H1 (cell line): ENCODE measurements at regions not wholly inside any gene's neighbourhood (a gene's known extent, or its start where the extent isn't known, plus 50 kb on each side); places are given as distances from the start of the nearest gene placed in this dataset.
A peak's percentile ranks its signal among the peaks of the same experiment; 100 is the strongest.

Experiments used
- CTCF ChIA-PET: fragments of 300-600 bp; sonication (Branson Sonifier 250); formaldehyde crosslinking; loops from one replicate; lab custom pipeline; 2021; ENCODE audit not compliant: partially characterized antibody; lab: Charles Lee
- POLR2A ChIA-PET: fragments of 300-600 bp; sonication (Branson Sonifier 250); formaldehyde crosslinking; loops from one replicate; lab custom pipeline; 2021; ENCODE audit warnings: inconsistent platforms; ENCODE audit not compliant: partially characterized antibody; lab: Charles Lee
- DNase-seq, 2 experiments: peaks; one replicate each; pipeline versions ENCODE4 v3.0.0 to v3.0.0-alpha.2; 2010 to 2022; ENCODE audit warnings: low spot score in 2 of 2, low read depth in 1 of 2, mixed read lengths in 1 of 2
- FAIRE-seq: peaks from 2 replicates; lab custom pipeline; 2011; peaks lifted over from hg19 to GRCh38; lab: Jason Lieb, UNC
- H2AFZ ChIP-seq: 2 replicates; pipeline ENCODE4 v1.8.1; 2012; ENCODE audit warnings: low read length, inconsistent platforms
- H2AK5ac ChIP-seq: 2 replicates; pipeline ENCODE4 v1.6.1; 2013; ENCODE audit warnings: low read depth, low read length
- H2BK120ac ChIP-seq: replicated peaks from 2 replicates; pipeline ENCODE3; 2013; ENCODE audit warnings: low read depth, low read length, inconsistent platforms
- H2BK12ac ChIP-seq: 2 replicates; pipeline ENCODE4 v1.6.1; 2013; ENCODE audit warnings: low read depth, low read length
- H2BK15ac ChIP-seq: 2 replicates; pipeline ENCODE4 v1.6.1; 2013; ENCODE audit warnings: low read length
- H2BK20ac ChIP-seq: 2 replicates; pipeline ENCODE4 v1.6.1; 2013; ENCODE audit warnings: low read length
- H2BK5ac ChIP-seq: 2 replicates; pipeline ENCODE4 v1.6.1; 2013; ENCODE audit warnings: low read depth, low read length
- H3K14ac ChIP-seq: 2 replicates; pipeline ENCODE4 v1.6.1; 2013; ENCODE audit warnings: inconsistent platforms; ENCODE audit not compliant: insufficient read length
- H3K18ac ChIP-seq: 2 replicates; pipeline ENCODE4 v1.6.1; 2013; ENCODE audit warnings: low read length; ENCODE audit errors: extremely low read depth
- H3K23ac ChIP-seq: 2 replicates; pipeline ENCODE4 v1.6.1; 2013; ENCODE audit warnings: inconsistent platforms; ENCODE audit not compliant: insufficient read length
- H3K23me2 ChIP-seq: 2 replicates; pipeline ENCODE4 v1.6.1; 2013; ENCODE audit warnings: low read depth, low read length
- H3K27ac ChIP-seq: 2 replicates; pipeline ENCODE4 v1.6.1; 2011; ENCODE audit warnings: low read depth, low read length, inconsistent platforms
- H3K27me3 ChIP-seq, 4 experiments: replicated peaks in 1 of 4; 1 replicate in 1 of 4; 2 replicates in 3 of 4; pipeline versions ENCODE4 v1.6.1 to v1.8.1; 2011 to 2013; ENCODE audit warnings: low read length in 3 of 4, mild to moderate bottlenecking in 3 of 4, inconsistent platforms in 2 of 4, mixed read lengths in 2 of 4, moderate library complexity in 1 of 4; ENCODE audit not compliant: control insufficient read depth in 3 of 4, insufficient read depth in 3 of 4; ENCODE audit errors: extremely low read depth in 1 of 4
- H3K36me3 ChIP-seq, 4 experiments: 2 replicates each; pipeline versions ENCODE4 v1.6.1 to v1.8.1; 2011 to 2013; ENCODE audit warnings: mild to moderate bottlenecking in 4 of 4, low read length in 3 of 4, moderate library complexity in 2 of 4, control low read depth in 1 of 4, inconsistent platforms in 1 of 4; ENCODE audit not compliant: insufficient read depth in 4 of 4, control insufficient read depth in 2 of 4
- H3K4ac ChIP-seq: replicated peaks from 2 replicates; pipeline ENCODE3; 2013; ENCODE audit warnings: low read length, low read depth, mixed read lengths, inconsistent platforms; ENCODE audit not compliant: insufficient read length
- H3K4me1 ChIP-seq, 4 experiments: replicated peaks in 1 of 4; 1 replicate in 1 of 4; 2 replicates in 3 of 4; pipeline versions ENCODE4 v1.6.1 to v1.8.1; 2011 to 2013; ENCODE audit warnings: low read length in 3 of 4, inconsistent platforms in 2 of 4, mixed read lengths in 1 of 4; ENCODE audit not compliant: insufficient read depth in 4 of 4, control insufficient read depth in 3 of 4
- H3K4me2 ChIP-seq, 2 experiments: 2 replicates each; pipeline versions ENCODE4 v1.6.1 to v1.8.1; 2011 to 2013; ENCODE audit warnings: low read depth in 2 of 2, low read length in 2 of 2, control low read depth in 1 of 2, inconsistent platforms in 1 of 2, mild to moderate bottlenecking in 1 of 2; ENCODE audit not compliant: insufficient read depth in 1 of 2
- H3K4me3 ChIP-seq, 4 experiments: fragments of 200-600, 300-600 bp in 1 of 4; sonication (generic), shearing (Covaris generic), sonication (Bioruptor Twin) in 1 of 4; 2 replicates each; pipeline versions ENCODE4 v1.5.1 to v1.8.1; 2011 to 2016; ENCODE audit warnings: low read length in 4 of 4, low read depth in 3 of 4, control low read depth in 2 of 4, inconsistent platforms in 2 of 4, mild to moderate bottlenecking in 2 of 4, mixed read lengths in 1 of 4, moderate library complexity in 1 of 4; ENCODE audit not compliant: insufficient read depth in 2 of 4; ENCODE audit errors: extremely low read depth in 1 of 4
- H3K56ac ChIP-seq: replicated peaks from 2 replicates; pipeline ENCODE3; 2013; ENCODE audit warnings: low read depth, mild to moderate bottlenecking, mixed read lengths, low read length, inconsistent platforms; ENCODE audit not compliant: insufficient read length
- H3K79me1 ChIP-seq: 2 replicates; pipeline ENCODE4 v1.6.1; 2013; ENCODE audit warnings: low read depth, low read length, control low read depth
- H3K79me2 ChIP-seq, 2 experiments: 2 replicates each; pipeline versions ENCODE4 v1.6.1 to v1.8.1; 2012 to 2013; ENCODE audit warnings: low read length in 2 of 2, mild to moderate bottlenecking in 2 of 2, inconsistent platforms in 1 of 2; ENCODE audit not compliant: insufficient read depth in 2 of 2, control insufficient read depth in 1 of 2
- H3K9ac ChIP-seq, 4 experiments: replicated peaks in 1 of 4; 1 replicate in 1 of 4; 2 replicates in 3 of 4; pipeline versions ENCODE4 v1.6.1 to v1.8.1; 2011 to 2013; ENCODE audit warnings: low read depth in 3 of 4, low read length in 3 of 4, control low read depth in 2 of 4, mild to moderate bottlenecking in 2 of 4, moderate library complexity in 2 of 4, inconsistent platforms in 1 of 4; ENCODE audit errors: extremely low read depth in 1 of 4
- H3K9me3 ChIP-seq, 2 experiments: 2 replicates each; pipeline versions ENCODE4 v1.6.1 to v1.8.1; 2012 to 2013; ENCODE audit warnings: mild to moderate bottlenecking in 2 of 2, moderate library complexity in 2 of 2, control low read depth in 1 of 2, inconsistent platforms in 1 of 2, low read depth in 1 of 2, low read length in 1 of 2, mixed read lengths in 1 of 2; ENCODE audit not compliant: insufficient read depth in 2 of 2
- H4K20me1 ChIP-seq, 2 experiments: replicated peaks in 1 of 2; 2 replicates each; pipeline versions ENCODE3 to v1.8.1; 2011 to 2013; ENCODE audit warnings: inconsistent platforms in 2 of 2, low read length in 2 of 2, mild to moderate bottlenecking in 1 of 2; ENCODE audit not compliant: insufficient read depth in 2 of 2, control insufficient read depth in 1 of 2
- H4K5ac ChIP-seq: 2 replicates; pipeline ENCODE4 v1.6.1; 2013; ENCODE audit warnings: low read length, low read depth, mixed read lengths, inconsistent platforms; ENCODE audit not compliant: insufficient read length
- H4K8ac ChIP-seq: 2 replicates; pipeline ENCODE4 v1.8.0; 2013; ENCODE audit warnings: mild to moderate bottlenecking, moderate library complexity, low read length, inconsistent platforms; ENCODE audit not compliant: insufficient read depth; ENCODE audit errors: extremely low read depth
- H4K91ac ChIP-seq: replicated peaks from 2 replicates; pipeline ENCODE3; 2013; ENCODE audit warnings: low read length, mixed read lengths, inconsistent platforms; ENCODE audit not compliant: insufficient read length
- HDAC2 ChIP-seq, 2 experiments: fragments of 300-600 bp in 1 of 2; sonication (generic) in 1 of 2; IDR thresholded peaks; 2 replicates each; pipeline ENCODE4 v1.6.1; 2011 to 2012; ENCODE audit warnings: low read depth in 2 of 2, low read length in 2 of 2, mild to moderate bottlenecking in 2 of 2, moderate library complexity in 2 of 2, borderline replicate concordance in 1 of 2, inconsistent platforms in 1 of 2
- RAD21 ChIP-seq, 2 experiments: IDR thresholded peaks in 1 of 2; conservative IDR thresholded peaks in 1 of 2; 2 replicates each; pipeline ENCODE4 v1.6.1; 2011; ENCODE audit warnings: low read depth in 2 of 2, low read length in 2 of 2, improper control_type of control experiment in 1 of 2, inconsistent platforms in 1 of 2, mild to moderate bottlenecking in 1 of 2, moderate library complexity in 1 of 2
- USF2 ChIP-seq: IDR thresholded peaks from 2 replicates; pipeline ENCODE4 v1.6.1; 2011; ENCODE audit warnings: low read length, improper control_type of control experiment
- WGBS, 2 experiments: shearing (Covaris generic) in 1 of 2; methylation state at CpG; one replicate each; pipeline versions ENCODE4 v1.1.6 to v1.1.7; 2013 to 2015; ENCODE audit warnings: low lambda C conversion rate in 2 of 2, mixed read lengths in 2 of 2, inconsistent platforms in 1 of 2, low coverage in 1 of 2, missing lambda C conversion rate in 1 of 2; ENCODE audit not compliant: insufficient replicate concordance in 2 of 2, insufficient coverage in 1 of 2, insufficient read length in 1 of 2; ENCODE audit errors: extremely low coverage in 1 of 2, missing lambda C conversion rate in 1 of 2; 5-methylcytosine and 5-hydroxymethylcytosine counted together

- H3K36me3 ChIP-seq: no peaks in the 10 kb centered on the region
- no peak overlapping the region for H2AK5ac ChIP-seq
- H3K14ac ChIP-seq: no peak overlapping the region
- no peak overlapping the region for H3K9ac ChIP-seq
- no peak overlapping the region for H3K23ac ChIP-seq
- no peak overlapping the region for H4K8ac ChIP-seq
- no peaks in the 10 kb centered on the region for H3K79me2 ChIP-seq
- no peak overlapping the region for H3K4ac ChIP-seq
- DNase-seq (no peak), FAIRE-seq (no peak)
- H3K27ac ChIP-seq: no peak overlapping the region
- ChIA-PET CTCF (interaction anchor here (0.5 to 1.5 kb wide), 9 partner anchors 12 to 1871 kb away, joined by 3 to 4 read pairs (median 3); no protein-coding TSS in a partner anchor), POLR2A (no interaction called here)
- no peak overlapping the region for H2BK5ac ChIP-seq
- H4K91ac ChIP-seq: no peak overlapping the region
- H3K9me3 ChIP-seq: 0 out of 4 replicates have a peak, but pooled peaks cover 0 to 7% of the 10 kb centered on the region in 2 experiments
- TF ChIP-seq HDAC2 (IDR thresholded peaks at IDR 0.05; ENCODE audit: borderline replicate concordance in 1 of 2, low read depth in 2 of 2, low read length in 2 of 2): no peak
- TF ChIP-seq USF2: no peak
- peak; percentile 19 to 36; a peak in 3 of 4 replicates for TF ChIP-seq RAD21 (IDR thresholded peaks at IDR 0.05 in 1 of 2, conservative IDR thresholded peaks at IDR 0.05 in 1 of 2; ENCODE audit: low read depth in 2 of 2, low read length in 2 of 2)
- no peaks in the 10 kb centered on the region for H3K27me3 ChIP-seq
- no peak overlapping the region for H3K4me2 ChIP-seq
- no peak overlapping the region for H3K4me3 ChIP-seq
- no peaks in the 10 kb centered on the region for H3K23me2 ChIP-seq
- WGBS, 2 experiments: 76% methylated on average over 3 of the region's 3 CpGs; no CpG with 5 or more reads in 1 of the 2 experiments
- H3K79me1 ChIP-seq: no peaks in the 10 kb centered on the region
- H4K5ac ChIP-seq: no peak overlapping the region
- H2BK15ac ChIP-seq: no peak overlapping the region
- no peak overlapping the region for H3K18ac ChIP-seq
- H3K4me1 ChIP-seq: no peaks in the 10 kb centered on the region
- H2BK12ac ChIP-seq: no peak overlapping the region
- H2BK120ac ChIP-seq: no peak overlapping the region
- no peaks in the 10 kb centered on the region for H4K20me1 ChIP-seq
- no peak overlapping the region for H2BK20ac ChIP-seq
- no peak overlapping the region for H3K56ac ChIP-seq
- H2AFZ ChIP-seq: no peak overlapping the region
Measured at GRCh38 chr17:65418622-65419021, 142.8 kb downstream of the AXIN2 start.
